ENCODE measurements at regions not wholly inside any gene's neighbourhood (a gene's known extent, or its start where the extent isn't known, plus 50 kb on each side); places are given as distances from the start of the nearest gene placed in this dataset.
A peak's percentile ranks its signal among the peaks of the same experiment; 100 is the strongest.
"Not testable (repeated sequence)": the region's sequence is repeated elsewhere in the genome, so short reads cannot be mapped to it uniquely, and the experiment has no call there.

- no peak for DNase-seq (ENCODE audit: low spot score)
Observed at GRCh38 chrX:28408017-28408723, 179.1 kb upstream of the IL1RAPL1 start.

DNA sequence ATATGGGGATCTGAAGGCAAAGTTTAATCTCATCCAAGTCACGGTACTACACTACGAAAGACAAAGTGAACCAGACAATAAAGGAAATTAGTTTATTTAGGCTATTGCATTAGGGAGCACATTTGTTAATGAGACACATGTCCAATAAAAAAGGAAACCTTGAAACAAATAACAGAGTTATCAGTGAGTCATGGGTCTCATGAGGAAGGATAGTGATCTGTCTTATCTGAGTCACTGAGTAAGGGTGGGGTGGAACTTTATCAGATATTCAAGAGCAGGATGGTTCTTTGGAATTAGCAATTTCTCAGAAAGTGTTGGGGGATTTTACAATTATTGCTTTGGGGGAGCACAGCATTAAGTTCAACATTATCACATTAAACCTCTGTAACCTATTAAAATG is 188.9 kb upstream of the IL1RAPL1 start:
- no peak for DNase-seq (ENCODE audit: low spot score)

- no peak for DNase-seq (ENCODE audit: low spot score)
Observed at GRCh38 chrX:28391528-28391927, 195.7 kb upstream of the IL1RAPL1 start.

- DNase-seq (ENCODE audit: low spot score), result no peak
Observed at GRCh38 chrX:28379103-28379502, 208.1 kb upstream of the IL1RAPL1 start.

GRCh38 chrX:28367649-28368048 is 219.6 kb upstream of the IL1RAPL1 start:
- DNase-seq (ENCODE audit: low spot score), result not testable (repeated sequence)

DNA sequence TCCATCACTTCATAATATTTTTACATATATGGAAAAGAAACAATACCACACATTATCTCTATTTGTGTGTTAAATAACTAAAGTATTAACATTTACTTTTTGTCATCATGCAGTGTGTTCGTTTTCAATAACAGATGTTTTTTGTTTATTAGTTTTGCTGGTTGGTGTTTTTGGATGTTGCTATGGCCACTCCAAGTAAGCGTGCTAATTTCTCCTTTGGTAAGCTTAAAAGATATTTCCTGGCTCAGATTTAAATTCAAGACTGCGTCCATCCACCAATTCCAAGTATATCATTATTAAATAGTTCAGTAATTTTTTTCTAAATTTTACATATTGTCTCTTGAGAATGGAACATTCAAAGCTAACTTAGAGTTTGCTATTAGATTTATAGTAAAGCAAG is 235.4 kb upstream of the IL1RAPL1 start:
- DNase-seq (ENCODE audit: low spot score), result no peak

- no peak for DNase-seq (ENCODE audit: low spot score)
Observed at GRCh38 chrX:28349888-28350287, 237.4 kb upstream of the IL1RAPL1 start.

DNA sequence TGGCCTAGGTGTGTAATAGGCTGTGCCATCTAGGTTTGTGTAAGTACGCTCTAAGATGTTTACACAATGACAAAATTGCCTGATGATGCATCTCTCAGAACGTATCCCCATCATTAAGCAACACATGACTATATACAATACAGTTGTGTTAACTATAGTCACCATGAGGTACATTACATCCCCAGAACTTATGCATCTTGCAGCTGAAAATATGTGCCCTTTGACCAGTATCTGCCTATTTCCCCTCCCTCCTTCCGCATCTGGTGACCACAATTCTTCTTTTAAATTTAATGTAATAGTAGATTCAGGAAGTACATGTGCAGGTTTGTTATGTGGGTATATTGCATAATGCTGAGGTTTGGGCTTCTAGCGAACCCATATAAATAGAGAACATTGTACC is 239.8 kb upstream of the IL1RAPL1 start:
- no peak for DNase-seq (ENCODE audit: low spot score)

DNA sequence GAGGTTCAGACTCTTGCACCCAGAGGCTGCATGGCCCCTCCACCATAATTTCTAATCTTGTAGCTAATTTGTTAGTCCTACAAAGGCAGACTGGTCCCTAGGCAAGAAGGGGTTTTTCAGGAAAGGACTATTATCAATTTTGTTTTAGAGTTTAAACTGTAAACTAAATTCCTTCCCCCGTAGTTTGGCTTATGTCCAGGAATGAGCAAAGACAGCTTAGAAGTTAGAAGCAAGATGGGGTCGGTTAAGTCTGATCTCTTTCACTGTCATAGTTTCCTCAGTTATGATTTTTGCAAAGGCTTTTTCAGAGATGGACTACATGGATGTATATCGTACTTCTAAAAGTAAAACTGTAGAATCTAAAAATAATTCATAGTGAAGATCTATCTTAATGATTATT is 258.1 kb upstream of the IL1RAPL1 start:
- no peak for DNase-seq (ENCODE audit: low spot score)

DNA sequence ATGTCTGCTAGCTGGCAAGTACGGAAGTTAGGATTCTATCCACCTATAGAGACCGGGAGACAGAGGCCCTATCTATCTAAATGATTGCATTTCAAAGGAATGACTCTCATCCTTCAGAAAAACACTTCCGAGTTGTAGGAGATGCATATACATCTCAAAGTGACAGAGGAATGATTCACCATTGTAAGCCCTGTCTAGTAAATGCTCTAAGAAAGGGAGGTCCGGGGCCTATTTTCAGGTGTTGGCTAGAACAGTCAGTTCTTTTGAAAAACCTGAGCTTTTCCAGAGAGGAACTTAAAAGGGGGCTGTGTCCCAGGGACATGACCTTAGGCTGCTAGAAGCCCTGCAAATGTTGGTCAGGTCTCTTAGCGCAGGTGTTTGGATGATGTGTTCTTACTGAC is 262.9 kb upstream of the IL1RAPL1 start:
- no peak for DNase-seq (ENCODE audit: low spot score)

GRCh38 chrX:28321286-28321685 is 266.0 kb upstream of the IL1RAPL1 start:
- no peak for DNase-seq (ENCODE audit: low spot score)

GRCh38 chrX:28312965-28313364 is 274.3 kb upstream of the IL1RAPL1 start:
- no peak for DNase-seq (ENCODE audit: low spot score)

GRCh38 chrX:28312259-28312658 is 275.0 kb upstream of the IL1RAPL1 start:
- DNase-seq (ENCODE audit: low spot score), result no peak

DNA sequence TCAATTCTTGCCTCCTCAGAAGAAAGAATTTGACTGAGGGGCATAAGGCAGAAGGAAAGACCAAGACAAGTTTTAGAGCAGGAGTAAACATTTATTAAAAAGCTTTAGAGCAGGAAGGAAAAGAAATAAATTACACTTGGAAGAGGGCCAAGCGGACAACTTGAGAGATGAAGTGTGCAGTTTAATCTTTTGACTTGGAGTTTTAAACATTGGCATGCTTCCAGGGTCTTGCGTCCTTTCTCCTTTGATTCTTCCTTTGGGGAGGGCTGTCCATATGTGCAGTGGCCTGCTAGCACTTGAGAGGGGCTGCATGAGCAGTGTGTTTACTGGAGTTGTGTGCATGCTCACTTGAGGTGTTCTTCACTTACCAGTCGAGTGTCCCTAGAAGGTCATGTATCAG is 275.8 kb upstream of the IL1RAPL1 start:
- no peak for DNase-seq (ENCODE audit: low spot score)

DNA sequence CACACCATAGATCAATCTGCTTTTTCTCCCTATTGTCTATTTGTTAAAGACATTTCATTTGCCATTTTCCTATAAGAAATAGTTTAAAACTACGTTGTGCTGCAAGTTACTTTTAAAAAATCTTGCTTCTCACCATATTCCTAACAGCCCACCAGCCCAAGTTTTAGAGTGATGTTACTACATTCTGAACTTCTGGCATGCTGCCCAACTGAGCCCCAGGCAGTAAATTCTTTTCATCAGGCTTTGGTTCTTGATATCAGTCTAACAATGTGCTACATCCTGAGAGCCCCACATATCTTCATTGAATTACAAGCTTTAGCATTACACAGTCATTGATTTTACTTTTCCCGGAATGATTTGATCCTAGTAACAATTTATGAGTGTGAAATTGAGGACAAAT is 283.8 kb upstream of the IL1RAPL1 start:
- DNase-seq (ENCODE audit: low spot score), result no peak

GRCh38 chrX:28278726-28279125 is 297.5 kb upstream of the DCAF8L1 start:
- DNase-seq (ENCODE audit: low spot score), result no peak

GRCh38 chrX:28278251-28278650 is 297.0 kb upstream of the DCAF8L1 start:
- DNase-seq (ENCODE audit: low spot score), result no peak

- DNase-seq (ENCODE audit: low spot score), result no peak
Observed at GRCh38 chrX:28273736-28274135, 292.5 kb upstream of the DCAF8L1 start.

DNA sequence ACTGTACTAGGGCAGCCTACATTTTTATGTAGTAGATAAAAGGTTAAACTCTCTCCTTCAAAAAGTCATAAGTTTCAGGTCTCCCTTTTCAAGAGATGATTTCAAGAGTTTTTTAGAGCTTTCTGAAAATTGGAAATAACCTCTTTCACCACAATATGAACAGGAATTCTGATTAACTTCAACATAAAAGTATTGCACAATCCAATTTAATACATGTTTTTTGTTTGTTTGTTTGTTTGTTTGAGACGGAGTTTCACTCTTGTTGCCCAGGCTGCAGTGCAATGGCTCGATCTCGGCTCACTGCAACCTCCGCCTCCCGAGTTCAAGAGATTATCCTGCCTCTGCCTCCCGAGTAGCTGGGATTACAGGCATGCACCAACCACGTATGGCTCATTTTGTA is 265.4 kb upstream of the DCAF8L1 start:
- DNase-seq (ENCODE audit: low spot score), result no peak

- DNase-seq (ENCODE audit: low spot score), result no peak
Observed at GRCh38 chrX:28229217-28229616, 248.0 kb upstream of the DCAF8L1 start.

DNA sequence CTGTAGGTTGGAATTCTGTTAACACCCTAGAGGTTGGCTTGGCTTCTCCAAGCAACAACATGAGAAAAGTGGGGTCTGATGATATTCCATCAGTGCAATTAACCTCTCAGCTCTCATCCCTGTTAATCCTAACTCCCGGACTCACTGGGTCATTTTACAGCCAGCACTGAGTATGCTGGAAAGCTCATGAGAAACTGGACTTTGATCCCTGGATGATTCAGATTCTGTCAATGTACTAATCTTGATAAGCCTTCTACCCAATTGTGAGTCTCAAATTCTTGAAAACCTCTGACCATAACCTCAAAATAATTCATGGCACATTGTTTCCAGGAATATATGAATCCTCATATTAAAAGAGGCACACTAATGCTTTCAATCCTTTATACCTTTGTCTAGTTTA is 244.3 kb upstream of the DCAF8L1 start:
- peak; percentile 58 for DNase-seq (ENCODE audit: low spot score)

- DNase-seq (ENCODE audit: low spot score), result no peak
Observed at GRCh38 chrX:28223991-28224390, 242.7 kb upstream of the DCAF8L1 start.

DNA sequence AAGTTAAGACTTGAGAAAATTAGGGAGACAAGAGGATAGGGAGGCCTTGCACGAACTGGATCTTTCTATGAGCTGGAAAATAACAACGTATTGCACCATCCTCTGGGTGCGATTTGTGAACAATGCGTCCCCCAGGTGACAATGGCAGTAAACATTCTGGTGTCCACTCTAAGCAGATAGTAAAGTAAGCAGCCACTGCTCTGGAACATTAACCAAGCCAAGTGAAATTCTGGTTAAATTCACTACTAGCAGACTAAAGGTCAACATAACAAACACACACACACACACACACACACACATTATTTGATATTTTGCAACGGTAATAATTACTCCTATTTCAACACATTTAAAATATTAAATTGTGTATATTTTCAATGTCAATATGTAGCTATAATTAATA is 242.2 kb upstream of the DCAF8L1 start:
- no peak for DNase-seq (ENCODE audit: low spot score)

- no peak for DNase-seq (ENCODE audit: low spot score)
Observed at GRCh38 chrX:28205905-28206304, 224.7 kb upstream of the DCAF8L1 start.

DNA sequence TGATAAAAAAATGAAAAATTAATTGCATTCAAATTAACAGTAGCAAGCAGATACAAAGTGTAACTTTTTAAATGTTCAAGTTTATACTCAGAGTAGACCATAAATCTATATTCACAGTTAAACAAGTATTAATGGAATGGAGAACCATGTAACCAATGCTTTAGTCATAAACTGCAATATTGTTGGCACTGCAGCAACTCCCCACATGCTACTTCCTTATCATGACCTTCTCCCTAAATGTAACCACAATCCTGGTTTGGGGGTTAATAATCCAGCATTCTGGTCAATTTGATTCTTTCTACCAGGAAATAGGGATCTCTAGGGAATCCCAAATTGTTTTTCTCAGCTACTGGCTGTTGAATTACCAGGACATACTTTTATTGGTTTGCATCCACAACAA is 223.9 kb upstream of the DCAF8L1 start:
- DNase-seq (ENCODE audit: low spot score), result no peak

Measured in RKO (cell line).